ENCODE measurements at regions not wholly inside any gene's neighbourhood (a gene's known extent, or its start where the extent isn't known, plus 50 kb on each side); places are given as distances from the start of the nearest gene placed in this dataset.
A peak's percentile ranks its signal among the peaks of the same experiment; 100 is the strongest.

DNA sequence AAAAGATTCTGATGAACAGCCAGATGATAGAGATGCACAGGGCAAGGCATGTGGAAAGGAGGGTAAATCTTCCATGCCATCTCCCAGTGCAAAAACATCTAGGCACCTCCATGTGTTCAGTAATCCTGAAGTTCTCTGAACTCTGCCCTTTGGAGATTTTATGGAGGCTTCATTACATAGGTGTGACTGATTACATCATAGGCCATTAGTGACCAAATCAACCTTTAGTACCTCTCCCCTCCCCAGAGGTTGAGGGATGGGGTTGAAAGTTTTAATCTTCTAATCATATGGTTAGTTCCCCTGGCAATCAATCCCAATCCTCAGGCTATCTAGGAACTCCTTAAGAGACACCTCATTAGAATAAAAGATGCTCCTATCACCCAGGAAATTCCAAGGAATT is 2190.2 kb upstream of the PIK3C3 start:
- DNase-seq: no peak

DNA sequence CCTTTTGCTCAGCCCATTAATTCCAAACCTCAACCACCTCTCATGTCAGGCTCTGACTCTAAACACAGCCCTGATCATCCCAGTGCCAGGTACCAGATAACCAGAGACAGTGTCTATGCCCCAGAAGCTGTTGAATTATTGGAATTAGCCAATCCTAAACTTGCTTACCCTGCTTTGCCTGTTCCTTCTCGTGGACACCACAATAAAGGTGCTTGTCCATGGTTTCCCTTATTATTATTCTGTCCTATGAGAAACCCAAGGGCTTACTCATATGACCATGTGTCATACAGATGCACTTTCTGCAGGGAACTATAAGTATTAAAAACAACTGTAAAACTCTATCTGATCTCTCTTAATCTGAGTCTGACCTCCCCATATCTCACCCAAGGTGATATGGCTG is 2193.8 kb upstream of the PIK3C3 start:
- DNase-seq: no peak

DNA sequence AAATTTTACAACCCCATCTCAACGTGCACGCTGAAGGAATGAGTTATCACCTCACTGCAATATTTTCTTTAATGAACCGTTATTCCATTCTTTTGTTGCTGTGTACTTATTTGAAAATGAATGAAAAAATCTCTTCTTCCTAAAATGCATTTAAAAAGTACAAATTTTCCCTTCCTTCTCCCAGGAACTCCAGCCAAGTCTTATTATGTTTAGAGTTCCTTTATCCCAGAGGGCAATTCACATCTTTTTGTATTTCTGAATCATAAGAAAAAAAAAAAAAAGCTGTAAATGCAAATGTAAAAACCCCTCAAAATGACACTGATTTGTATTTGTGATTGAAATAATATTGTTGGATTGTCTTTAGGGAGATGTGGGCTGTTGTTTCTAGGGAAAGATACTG is 2194.3 kb upstream of the CELF4 start:
- no peak for DNase-seq

DNA sequence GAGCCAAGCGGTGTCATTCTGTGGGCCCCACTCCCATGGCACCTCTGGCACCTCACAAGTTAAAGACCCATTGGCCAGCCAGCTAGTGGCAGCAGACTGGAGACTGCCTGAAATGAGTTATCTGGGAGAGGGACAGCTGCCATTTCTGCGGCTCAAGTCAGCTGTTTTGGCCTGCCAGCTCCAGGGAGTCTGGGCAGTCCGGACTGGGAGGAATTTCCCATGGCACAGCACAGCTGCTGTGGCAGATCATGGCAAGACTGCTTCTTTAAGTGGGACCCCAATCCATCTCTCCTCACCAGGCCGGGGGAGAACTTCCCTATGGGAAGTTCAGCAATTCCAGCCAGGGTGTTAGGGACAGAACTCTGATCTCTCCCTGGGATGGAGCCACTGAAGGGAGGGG is 2187.6 kb upstream of the CELF4 start:
- DNase-seq: no peak

DNA sequence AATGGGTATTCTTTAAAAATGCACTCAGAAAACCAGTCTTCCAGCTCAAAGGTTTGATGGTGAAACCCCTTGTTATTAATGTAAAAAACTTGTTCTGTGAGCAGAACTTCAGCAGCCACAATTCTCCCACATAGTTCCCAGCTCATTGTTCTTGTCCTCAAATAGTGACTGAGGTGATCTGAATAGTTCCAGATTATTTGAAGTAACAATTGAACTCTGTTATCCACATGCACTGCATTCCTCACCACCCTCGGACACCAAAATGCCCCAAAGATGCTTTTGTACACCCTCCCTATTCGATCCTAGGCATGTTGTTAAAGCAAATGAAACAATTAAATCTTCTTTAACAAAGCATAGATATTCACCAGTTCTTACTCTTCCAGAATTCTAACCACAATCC is 2186.8 kb upstream of the CELF4 start:
- no peak for DNase-seq

DNA sequence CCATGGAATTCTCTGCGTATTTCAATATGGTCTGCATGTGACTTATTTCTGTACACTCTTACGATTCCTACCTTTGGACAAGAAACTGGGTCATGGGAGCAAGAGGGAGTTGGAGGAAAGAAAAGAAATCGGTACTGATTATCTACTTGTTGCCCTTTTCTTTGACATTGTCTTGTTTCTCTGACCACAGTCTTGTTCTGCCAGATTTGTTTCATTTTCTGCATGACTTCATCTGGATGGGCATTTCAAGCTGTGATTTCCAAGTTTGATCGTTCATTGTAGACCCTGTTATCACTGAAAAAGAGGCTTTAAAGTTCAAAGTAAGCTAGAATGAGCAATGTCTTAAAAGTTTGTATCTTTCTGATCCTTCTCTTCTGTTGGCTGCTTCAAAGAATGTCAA is 2186.3 kb upstream of the CELF4 start:
- DNase-seq: no peak

DNA sequence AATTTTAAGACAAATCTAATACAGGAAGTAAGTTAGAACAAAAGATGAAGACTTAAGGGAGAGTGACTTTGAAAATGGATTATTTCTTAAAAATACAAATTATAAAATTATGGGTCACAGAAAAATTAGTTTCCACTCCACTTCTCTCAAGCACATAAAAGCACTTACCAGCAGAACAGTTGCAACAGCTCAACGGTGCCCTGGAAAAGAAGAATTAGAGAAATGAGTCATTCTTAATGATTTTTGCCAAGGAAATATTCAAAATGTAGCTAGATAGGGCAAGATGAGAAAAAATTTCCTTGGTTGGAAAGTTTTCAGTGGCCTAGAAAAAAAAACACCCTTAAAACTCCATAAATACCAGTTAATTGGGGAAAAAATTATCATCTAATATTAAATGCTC is 2185.6 kb upstream of the CELF4 start:
- no peak for DNase-seq

DNA sequence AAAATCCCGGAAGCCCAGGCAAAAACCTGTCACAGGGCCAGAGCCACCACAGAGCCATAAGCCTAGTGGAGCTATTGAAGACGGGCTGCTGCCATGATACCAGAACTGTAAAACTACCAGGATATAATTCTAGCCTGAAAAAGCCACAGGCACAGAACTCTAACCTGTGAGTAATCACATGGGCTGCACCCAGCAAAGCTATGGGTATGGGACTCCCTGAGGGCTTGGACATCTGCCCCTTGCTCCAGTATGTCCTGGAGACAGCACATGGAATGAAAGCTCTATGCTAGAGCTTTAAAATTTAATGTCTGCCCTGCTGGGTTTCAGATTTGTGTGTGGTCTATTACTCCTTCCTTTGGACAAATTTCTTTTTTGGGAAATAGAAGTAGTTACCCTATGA is 2183.6 kb upstream of the CELF4 start:
- no peak for DNase-seq

DNA sequence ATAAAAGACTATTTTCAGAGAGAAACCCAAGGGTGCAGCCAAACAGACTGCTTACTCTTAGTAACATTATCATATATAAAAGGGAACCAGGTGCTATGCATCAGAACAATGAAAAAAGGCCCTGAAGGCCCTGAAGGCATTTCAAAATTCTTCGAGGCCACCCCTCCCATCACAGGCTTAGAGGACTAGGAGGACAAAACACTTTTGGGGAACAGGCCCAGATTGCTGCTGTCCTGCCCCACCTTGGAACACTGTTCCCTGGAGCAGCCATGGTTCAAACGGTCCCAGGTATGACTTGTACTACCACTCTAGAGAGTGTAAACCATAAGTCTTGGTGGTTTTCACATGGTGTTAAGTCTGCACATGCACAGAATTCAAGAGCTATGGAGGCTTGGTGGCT is 2183.1 kb upstream of the CELF4 start:
- no peak for DNase-seq

DNA sequence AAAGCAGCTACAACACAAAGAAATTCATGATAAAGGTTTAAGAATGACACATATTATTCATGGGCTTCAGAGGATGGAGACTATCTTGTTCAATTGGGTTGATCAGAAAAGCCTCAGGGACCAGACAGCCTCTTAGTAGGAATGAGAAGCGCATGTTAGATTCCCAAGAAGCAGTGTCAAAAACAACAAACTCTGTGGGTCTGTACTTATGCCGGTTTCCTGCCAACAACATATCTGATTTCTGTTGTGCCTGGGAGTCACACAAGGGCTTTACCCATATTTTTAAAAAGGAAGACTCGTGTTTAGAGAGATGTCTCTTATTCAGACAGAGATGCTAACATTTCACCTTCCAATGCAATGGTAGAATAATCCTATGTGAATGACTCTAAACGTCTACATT is 2180.6 kb upstream of the CELF4 start:
- no peak for DNase-seq

DNA sequence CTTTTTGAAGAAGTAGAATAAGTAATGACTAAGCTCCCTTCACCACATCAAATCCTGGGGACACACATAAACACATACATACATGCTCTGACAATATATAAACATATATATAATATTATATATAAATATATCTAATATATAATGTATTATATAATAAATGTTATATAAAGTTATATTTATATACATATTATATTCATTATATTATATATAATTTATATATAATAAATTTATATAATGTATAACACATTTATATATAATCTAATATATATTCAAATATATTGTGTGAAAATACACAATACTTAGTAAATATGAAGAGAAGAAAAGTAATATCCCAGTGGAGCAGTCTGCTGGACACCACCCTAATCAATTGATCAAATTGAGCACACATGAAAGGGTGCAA is 2177.9 kb upstream of the CELF4 start:
- no peak for DNase-seq

DNA sequence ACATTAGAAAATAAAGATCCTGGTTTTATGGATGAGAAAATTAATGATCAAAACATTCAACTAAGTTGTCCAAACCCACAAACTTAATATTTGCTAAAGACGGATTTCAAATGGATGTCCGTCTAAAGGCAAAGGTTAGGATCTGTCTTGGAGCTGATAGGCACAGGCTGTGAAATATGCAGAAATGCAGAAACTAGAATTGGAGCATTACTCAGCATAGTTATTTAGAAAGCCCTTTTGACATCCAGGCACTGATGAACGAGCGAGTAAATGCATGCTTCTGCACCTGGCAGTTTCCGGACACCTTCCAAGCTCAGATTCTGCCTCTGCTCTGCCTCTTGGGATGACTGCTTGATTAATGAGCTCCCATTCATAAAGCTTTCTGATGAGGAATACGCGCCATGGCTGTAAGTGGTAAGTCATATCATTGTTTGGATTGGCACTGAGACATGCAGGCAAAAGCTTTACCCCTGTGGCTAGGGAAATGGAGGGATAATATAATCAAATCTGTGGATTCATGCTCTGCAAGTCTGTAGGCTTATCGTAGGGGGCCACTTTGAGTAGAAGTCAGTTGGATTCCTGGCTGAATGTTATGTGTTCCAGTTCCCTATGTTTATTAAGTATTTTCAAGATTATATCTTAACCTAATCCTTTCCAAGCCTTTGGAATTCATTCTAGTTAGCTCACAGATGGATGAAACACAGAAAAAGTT is 2176.3 kb upstream of the CELF4 start:
- DNase-seq: no peak

DNA sequence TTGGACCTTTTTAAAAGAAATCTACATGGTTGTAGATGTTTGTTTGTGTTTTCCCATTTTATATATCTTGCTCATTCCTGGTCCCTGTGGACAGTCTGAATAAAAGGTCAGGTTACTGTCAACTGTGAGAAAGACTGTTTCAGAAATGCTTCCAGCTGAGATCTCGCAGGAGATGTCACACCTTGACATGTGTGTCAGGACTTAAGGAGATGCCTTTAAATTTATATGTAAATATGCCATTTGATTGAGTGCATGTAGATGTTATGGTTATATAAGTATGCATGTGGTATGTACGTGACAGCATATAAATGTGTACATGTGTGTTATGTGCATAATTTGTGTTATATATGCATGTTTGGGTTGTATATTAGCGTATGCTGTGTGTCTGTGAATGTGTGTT is 2172.3 kb upstream of the CELF4 start:
- no peak for DNase-seq

DNA sequence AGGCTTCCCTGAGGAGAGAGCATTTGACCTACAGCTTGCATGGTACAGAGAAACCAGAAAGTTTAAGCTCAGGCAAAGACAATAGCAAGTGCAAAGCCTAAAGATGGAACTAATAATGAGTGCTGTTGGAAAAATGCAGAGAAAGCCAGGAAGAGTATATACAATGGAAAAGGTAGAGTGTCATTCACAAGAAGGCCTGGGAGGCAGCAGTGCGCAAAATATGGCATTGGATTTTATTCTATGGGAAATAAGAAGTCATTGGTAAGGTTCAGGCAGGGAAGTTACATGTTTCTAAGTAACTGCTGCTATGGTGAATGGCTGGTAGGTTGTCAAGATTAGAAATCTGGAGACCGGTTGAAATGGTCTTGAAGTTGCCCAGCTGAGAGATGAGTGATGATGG is 2167.3 kb upstream of the CELF4 start:
- DNase-seq: no peak

DNA sequence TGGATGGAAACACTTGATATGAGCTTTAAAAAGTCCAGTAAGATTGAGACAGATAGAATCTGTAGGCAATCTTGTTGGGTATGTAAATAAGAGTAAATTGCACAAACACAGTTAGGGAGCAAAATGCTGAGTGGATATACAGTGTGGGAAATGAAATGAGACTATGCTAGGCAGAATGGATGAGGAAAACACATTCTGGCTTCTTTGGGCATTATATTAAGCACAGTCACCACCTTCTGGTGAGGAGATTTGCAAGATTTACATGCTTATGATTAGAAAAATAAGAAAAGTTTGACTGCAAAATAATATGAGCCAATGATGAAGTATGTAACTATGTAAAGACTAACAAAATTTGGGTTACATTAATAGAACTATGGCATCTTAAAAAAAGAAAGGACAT is 2165.0 kb upstream of the CELF4 start:
- DNase-seq: no peak

DNA sequence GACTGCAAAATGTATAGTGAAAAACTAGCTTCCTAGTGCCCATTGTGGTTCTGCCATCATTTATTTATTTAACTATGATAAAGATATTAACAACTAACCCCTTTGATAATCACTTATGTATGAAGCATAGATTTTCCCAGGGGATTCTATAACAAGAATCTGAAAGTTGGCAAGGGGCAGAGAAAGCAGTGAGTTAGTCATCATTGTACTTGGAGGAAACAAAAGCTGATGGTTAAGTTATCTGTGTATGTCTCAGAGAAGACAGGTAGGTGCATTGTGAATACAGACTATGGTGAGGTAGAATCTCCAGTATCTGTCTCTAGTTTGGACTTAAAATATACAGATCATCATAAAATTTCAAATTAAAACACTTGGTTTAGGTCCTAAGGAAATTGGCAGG is 2159.1 kb upstream of the CELF4 start:
- DNase-seq: no peak

DNA sequence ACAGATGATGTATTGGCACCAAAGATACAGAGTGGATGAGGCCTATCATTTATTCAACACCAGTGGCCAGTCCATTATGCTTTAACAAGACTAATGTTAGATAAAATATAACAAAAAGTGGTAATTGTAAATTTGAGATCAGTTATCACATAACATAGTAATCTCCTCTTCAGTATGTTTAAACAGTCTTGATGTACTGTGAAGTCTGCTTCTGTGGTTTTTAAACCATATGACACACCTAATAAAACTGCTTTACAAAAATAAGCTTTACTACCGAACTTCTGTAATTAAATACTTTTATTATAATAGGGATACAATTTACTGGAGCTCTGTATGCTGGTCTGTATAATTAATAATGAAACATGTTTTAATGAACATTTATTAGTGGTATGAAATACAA is 2156.1 kb upstream of the CELF4 start:
- DNase-seq: no peak

DNA sequence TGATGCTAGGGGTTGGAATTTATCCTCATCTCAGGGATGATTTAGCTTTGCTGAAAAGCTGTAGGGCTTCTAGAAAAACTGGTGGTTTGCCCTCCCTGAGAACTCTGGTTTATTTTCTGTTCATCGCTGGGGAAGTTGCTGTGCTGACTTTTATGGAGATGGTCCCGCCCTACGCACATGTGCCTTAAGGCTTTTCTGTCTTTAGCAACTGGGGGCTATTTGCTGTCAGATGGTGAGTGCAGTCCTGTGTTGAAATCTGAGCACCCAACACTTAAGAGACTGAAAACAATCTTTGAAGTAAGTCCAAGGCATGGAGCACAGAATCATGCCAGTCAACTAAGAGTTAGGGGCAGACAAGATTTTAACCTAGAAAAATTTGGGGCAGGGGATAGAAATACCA is 2148.4 kb upstream of the CELF4 start:
- DNase-seq: no peak

DNA sequence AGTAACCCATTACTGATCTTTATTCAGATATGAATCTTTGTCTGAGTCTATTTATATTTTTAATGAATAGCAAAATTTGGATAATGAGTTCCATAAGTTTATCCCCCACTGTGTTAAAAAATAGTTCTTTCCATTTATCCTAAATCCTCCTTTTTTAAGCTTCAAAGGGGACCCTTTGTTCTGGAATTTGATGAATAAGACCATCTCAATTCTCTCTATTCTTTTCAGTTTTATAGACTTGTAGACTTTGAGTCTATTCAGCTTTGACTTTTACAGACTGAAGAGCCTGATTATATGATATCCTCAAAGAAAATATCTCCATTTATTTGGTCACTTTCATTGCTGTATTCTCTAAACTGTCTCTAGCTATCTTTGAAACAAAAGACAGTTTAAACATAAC is 2146.1 kb upstream of the CELF4 start:
- no peak for DNase-seq

DNA sequence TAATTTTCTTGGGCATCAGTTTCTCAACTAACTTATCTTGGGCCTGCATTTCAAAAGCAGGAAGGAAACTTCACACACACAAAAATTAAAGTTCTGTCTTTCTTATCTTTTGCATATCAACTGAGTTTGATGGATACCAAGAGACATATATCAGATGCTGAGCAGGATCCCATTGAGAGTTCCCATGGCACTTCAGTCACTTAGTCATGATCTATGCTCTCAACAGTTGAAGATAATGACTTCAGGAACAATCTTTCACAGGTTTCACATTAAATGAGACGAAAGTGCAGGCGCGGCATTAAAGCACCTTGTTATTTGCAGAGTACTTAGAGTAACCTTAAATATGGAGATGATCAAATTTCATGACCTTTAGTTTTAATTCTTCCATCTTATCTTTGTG is 2139.8 kb upstream of the CELF4 start:
- no peak for DNase-seq

DNA sequence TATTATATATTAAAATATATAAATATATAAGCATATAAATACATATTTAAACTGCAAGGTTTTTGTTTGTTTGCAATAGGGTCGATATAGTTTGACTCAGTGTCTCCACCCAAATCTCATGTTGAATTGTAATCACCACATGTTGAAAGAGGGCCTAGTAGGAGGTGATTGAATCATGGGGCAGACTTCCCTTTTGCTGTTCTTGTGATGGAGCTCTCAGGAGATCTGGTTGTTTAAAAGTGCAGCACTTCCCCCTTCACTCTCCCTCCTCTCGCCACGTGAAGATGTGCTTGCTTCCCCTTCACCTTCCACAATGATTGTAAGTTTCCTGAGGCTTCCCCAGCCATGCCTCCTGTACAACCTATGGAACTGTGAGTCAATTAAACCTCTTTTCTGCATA is 2137.3 kb upstream of the CELF4 start:
- DNase-seq: peak; percentile 13

DNA sequence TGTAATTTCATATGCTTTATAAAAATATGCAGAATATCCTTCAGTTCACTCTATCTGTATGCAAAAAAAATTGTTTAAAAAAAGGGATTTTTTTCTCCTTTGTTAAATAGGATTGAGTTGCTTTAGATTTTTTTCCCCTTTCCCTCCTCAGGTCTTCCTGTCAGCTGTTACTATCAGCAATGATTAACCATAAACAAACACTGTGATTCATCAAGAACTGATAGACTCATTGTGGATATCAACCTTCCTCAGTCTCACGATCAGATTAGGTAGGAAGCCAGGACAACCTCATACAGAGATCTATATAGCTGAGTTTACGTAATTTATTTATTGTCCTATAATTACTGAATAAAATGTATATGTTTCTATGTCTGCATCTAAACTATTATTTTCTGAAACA is 2136.2 kb upstream of the CELF4 start:
- no peak for DNase-seq

DNA sequence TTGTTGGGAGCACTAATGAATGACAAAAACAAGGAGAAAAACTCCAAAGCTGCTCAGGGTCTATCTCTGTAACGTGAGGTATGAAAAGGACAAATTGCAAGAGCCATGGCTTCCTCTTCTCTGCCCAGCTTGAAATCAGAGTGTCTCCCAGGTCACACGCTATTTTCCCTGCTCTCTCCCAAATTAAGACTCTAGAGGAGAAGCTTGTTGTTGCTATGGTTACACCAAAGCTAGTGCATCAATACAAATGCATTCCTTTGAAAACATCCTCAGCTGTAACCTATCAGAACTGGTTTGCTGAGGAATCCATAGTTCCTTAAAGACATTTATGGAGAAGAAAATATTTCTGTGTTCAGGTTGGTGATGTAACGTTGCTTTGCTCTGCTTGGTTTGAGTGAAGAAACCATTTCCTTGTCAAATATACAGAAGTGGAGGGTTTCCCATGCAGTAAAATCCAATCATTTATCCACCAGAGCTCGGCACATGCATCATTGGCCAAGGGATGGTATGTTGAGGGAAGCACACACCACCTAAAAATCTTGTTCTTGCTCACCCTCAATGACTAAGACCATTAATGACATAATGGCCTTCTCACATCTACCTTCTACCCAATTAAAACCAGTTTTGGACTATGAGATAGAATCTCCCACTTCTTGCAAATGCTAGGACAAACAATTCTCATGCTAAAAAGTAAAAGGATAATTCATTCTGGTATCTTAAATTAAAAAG is 2135.6 kb upstream of the CELF4 start:
- DNase-seq: no peak

DNA sequence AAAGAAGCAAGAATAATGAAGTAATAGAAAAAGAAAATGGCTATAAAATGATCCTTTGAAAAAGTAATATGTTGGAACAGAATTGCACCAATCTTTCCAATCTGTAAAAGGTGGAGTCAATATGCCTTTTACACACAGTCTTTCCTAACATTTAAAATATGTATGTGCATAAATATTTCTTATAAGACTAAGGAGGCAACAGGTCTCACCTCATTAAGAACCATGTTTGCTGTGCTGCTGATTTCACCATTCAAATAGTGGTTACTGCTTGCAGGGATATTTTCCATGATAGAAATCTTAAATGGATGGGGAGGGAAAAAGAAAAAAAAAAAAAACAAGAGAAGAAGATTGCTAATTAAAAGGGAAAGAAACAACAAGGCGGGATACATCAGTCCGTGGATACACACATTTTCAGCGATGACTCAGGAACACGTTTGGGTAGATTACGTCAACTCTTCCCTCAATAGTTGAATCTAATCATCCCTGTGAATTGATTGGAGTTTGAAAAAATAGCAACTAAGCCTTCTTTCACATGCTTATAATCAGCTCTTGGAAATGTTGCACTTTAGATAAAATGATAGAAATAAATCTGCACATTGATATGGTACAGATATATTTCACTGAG is 2133.9 kb upstream of the CELF4 start:
- no peak for DNase-seq

DNA sequence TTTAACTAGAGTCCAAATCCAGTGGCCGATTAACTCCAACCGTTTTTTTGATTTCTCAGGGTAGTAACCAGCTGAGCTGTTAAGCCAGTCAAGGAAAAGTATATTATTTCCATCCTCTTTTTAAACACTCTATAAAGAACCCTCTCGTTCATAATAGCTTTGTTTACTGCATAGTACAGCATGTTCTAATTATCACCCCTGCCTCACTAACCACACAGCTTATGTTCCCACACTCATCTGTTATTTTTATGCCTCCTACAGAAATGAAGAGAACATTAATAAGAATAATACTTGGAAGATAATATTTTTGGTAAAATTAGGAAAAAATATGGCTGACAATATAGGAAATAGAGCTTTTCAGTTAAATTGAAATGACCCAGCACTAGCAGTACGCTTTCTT is 2132.8 kb upstream of the CELF4 start:
- DNase-seq: no peak

Measured in hematopoietic multipotent progenitor cell treated with erythropoietin and hydrocortisone succinate and interleukin-3 and kit ligand, for 6 days (in vitro differentiated cells).